NB4 (cell line): ENCODE measurements at regions not wholly inside any gene's neighbourhood (a gene's known extent, or its start where the extent isn't known, plus 50 kb on each side); places are given as distances from the start of the nearest gene placed in this dataset.

Experiments
- MYC ChIP-seq: IDR thresholded peaks from 2 replicates; pipeline ENCODE4 v1.6.1; 2011; ENCODE audit warnings: low read depth, low read length
- POLR2A ChIP-seq: IDR thresholded peaks from 2 replicates; pipeline ENCODE4 v1.6.1; 2011; ENCODE audit warnings: mild to moderate bottlenecking; ENCODE audit not compliant: insufficient read length; ENCODE audit errors: extremely low read depth
- TF ChIP-seq, protein P1 (sequence below): IDR thresholded peaks from one replicate; pipeline ENCODE4 v1.5.1; 2012; ENCODE audit warnings: low read depth, low read length

DNA sequence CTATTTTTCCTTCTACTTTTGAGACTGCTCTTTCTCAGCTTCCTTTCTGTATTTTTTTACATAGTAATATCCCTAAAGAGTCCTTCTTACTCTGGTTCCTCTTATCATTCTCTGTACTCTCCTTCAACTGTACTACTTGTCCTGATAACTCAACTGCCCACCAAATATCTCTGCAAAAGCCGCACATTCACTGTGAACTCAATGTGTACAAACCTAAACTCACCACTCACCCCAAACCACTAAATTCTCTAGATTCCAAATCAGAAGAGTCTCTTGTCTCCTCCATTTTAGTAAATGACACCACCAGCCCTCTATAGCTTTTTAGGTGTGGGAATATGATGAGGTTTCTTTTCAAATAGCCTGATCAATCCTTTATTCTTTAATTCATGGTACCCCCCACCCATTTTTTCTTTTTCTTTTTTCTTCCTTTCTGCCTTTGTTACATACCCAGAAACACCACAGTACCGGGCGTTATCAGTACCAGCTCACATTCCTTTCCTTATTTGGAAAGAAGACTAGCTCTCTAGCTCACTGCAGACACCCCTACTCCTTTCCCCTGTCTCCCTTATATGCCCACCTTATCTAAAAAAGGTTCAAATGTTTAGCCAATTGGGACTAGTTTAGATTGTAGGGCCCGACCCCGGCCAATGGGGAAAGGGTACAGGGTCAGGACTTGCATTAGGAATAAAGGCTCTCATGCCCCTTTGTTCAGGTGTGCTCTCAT, 63.1 kb upstream of the RANBP6 start:
- TF ChIP-seq MYC (no peak), POLR2A (no peak)
- TF ChIP-seq, protein P1, sequence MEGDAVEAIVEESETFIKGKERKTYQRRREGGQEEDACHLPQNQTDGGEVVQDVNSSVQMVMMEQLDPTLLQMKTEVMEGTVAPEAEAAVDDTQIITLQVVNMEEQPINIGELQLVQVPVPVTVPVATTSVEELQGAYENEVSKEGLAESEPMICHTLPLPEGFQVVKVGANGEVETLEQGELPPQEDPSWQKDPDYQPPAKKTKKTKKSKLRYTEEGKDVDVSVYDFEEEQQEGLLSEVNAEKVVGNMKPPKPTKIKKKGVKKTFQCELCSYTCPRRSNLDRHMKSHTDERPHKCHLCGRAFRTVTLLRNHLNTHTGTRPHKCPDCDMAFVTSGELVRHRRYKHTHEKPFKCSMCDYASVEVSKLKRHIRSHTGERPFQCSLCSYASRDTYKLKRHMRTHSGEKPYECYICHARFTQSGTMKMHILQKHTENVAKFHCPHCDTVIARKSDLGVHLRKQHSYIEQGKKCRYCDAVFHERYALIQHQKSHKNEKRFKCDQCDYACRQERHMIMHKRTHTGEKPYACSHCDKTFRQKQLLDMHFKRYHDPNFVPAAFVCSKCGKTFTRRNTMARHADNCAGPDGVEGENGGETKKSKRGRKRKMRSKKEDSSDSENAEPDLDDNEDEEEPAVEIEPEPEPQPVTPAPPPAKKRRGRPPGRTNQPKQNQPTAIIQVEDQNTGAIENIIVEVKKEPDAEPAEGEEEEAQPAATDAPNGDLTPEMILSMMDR, result no peak
